ENCODE measurements at regions not wholly inside any gene's neighbourhood (a gene's known extent, or its start where the extent isn't known, plus 50 kb on each side); places are given as distances from the start of the nearest gene placed in this dataset.

DNA sequence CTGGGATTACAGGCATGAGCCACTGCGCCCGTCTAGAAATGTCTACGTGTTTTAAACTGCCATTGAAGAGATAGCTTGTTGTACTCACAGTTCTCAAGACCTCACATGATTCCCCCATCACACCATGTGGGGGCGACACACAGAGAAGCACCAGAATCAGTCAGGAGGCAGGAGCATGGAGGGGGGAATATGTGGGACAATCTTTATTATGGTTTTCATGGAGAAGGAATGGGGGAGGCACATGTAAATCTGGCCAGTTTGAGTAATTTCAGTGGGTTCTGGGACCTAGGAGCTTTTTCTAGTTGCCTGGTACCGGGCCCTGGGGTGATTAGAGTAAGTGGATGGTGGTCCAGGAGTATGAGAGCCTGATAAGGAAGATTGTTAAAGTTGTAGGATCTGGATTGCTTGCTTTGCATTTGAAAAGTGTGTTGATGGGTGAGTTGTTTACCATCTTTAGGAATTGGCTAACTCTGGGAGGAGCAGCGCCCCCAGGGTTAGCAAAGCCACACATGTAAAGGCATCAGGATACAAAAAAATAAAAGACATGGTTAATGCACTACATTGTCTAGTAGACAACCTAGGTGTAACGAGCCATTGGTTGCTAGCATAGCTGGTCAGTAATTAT, 85.4 kb upstream of the SLC13A1 start:
- H3K79me2 ChIP-seq (replicated peaks; ENCODE audit: insufficient read depth, low read length): no peaks in the 10 kb centered on the region
- TF ChIP-seq REST (IDR thresholded peaks at IDR 0.05; ENCODE audit: borderline replicate concordance) (no peak), EP300 (conservative IDR thresholded peaks at IDR 0.05; ENCODE audit: poor library complexity, severe bottlenecking) (no peak), SMC3 (conservative IDR thresholded peaks at IDR 0.05; ENCODE audit: poor library complexity) (no peak), CTCF (IDR thresholded peaks at IDR 0.05; ENCODE audit: poor library complexity, severe bottlenecking) (no peak), MXI1 (conservative IDR thresholded peaks at IDR 0.05; ENCODE audit: poor library complexity, severe bottlenecking) (no peak), TAF1 (IDR thresholded peaks at IDR 0.05; ENCODE audit: low read depth) (no peak), POLR2AphosphoS5 (IDR thresholded peaks at IDR 0.05) (no peak), EZH2 (IDR thresholded peaks at IDR 0.05; ENCODE audit: borderline replicate concordance, insufficient read depth, low read length, poor library complexity, severe bottlenecking) (no peak), RAD21 (conservative IDR thresholded peaks at IDR 0.05) (no peak)
- no peaks in the 10 kb centered on the region for H3K27me3 ChIP-seq (ENCODE audit: insufficient read depth, low read depth, low read length)
- H2AFZ ChIP-seq (ENCODE audit: low read depth, low read length): no peak overlapping the region
- H3K9me2 ChIP-seq (ENCODE audit: insufficient read depth, low read length): no peaks in the 10 kb centered on the region
- no peaks in the 10 kb centered on the region for H3K9me3 ChIP-seq (ENCODE audit: low read length)
- H4K20me1 ChIP-seq (ENCODE audit: insufficient read depth): no peaks in the 10 kb centered on the region
- no peak overlapping the region for H3K4me2 ChIP-seq (ENCODE audit: low read length)
- no peak overlapping the region for H3K4me3 ChIP-seq (ENCODE audit: low read length)
- H3K9ac ChIP-seq (ENCODE audit: low read length): no peak overlapping the region
- no peaks in the 10 kb centered on the region for H3F3A ChIP-seq (ENCODE audit: insufficient read depth, low read length, poor library complexity, severe bottlenecking)
- no peaks in the 10 kb centered on the region for H3K36me3 ChIP-seq (ENCODE audit: insufficient read depth, low read length)
- H3K27ac ChIP-seq (ENCODE audit: low read length): no peak overlapping the region

GRCh38 chr7:123283373-123283772, 83.6 kb upstream of the SLC13A1 start:
- H3K4me3 ChIP-seq (ENCODE audit: low read length): no peak overlapping the region
- H4K20me1 ChIP-seq (ENCODE audit: insufficient read depth): no peaks in the 10 kb centered on the region
- no peak overlapping the region for H3K4me2 ChIP-seq (ENCODE audit: low read length)
- no peaks in the 10 kb centered on the region for H3K36me3 ChIP-seq (ENCODE audit: insufficient read depth, low read length)
- no peak overlapping the region for H3K9ac ChIP-seq (ENCODE audit: low read length)
- no peak overlapping the region for H2AFZ ChIP-seq (ENCODE audit: low read depth, low read length)
- no peak overlapping the region for H3K27ac ChIP-seq (ENCODE audit: low read length)
- no peaks in the 10 kb centered on the region for H3F3A ChIP-seq (ENCODE audit: insufficient read depth, low read length, poor library complexity, severe bottlenecking)
- no peaks in the 10 kb centered on the region for H3K9me3 ChIP-seq (ENCODE audit: low read length)
- no peaks in the 10 kb centered on the region for H3K27me3 ChIP-seq (ENCODE audit: insufficient read depth, low read depth, low read length)
- no peaks in the 10 kb centered on the region for H3K79me2 ChIP-seq (replicated peaks; ENCODE audit: insufficient read depth, low read length)
- TF ChIP-seq TAF1 (IDR thresholded peaks at IDR 0.05; ENCODE audit: low read depth) (no peak), SMC3 (conservative IDR thresholded peaks at IDR 0.05; ENCODE audit: poor library complexity) (no peak), RAD21 (conservative IDR thresholded peaks at IDR 0.05) (no peak), REST (IDR thresholded peaks at IDR 0.05; ENCODE audit: borderline replicate concordance) (no peak), POLR2AphosphoS5 (IDR thresholded peaks at IDR 0.05) (no peak), EP300 (conservative IDR thresholded peaks at IDR 0.05; ENCODE audit: poor library complexity, severe bottlenecking) (no peak), MXI1 (conservative IDR thresholded peaks at IDR 0.05; ENCODE audit: poor library complexity, severe bottlenecking) (no peak)
- H3K9me2 ChIP-seq (ENCODE audit: insufficient read depth, low read length): no peaks in the 10 kb centered on the region

All from neural cell (in vitro differentiated cells).